Right lobe of liver (tissue), 6 donors: ENCODE measurements at regions not wholly inside any gene's neighbourhood (a gene's known extent, or its start where the extent isn't known, plus 50 kb on each side); places are given as distances from the start of the nearest gene placed in this dataset.

Experiments
- ATAC-seq, 4 donors: fragments of 200-7000 bp; cut with Tn5 transposase; one replicate each; pipeline ENCODE4 v1.9.1; 2020; ENCODE audit warnings: mild to moderate bottlenecking in 4 of 4, moderate library complexity in 4 of 4
- DNase-seq, 3 donors: peaks; one replicate each; pipeline ENCODE4 v3.0.0-alpha.2; 2020
- H3K27ac ChIP-seq, 3 donors: fragments of 200-600 bp; one replicate each; pipeline ENCODE4 v1.8.0; 2022
- H3K27me3 ChIP-seq, 2 donors: fragments of 200-600 bp; one replicate each; pipeline ENCODE4 v1.8.0; 2022
- H3K36me3 ChIP-seq, 4 donors: fragments of 200-600 bp; sonication (generic) in 1 of 4; one replicate each; pipeline versions ENCODE4 v1.5.1 to v1.8.0; 2017 to 2022; ENCODE audit warnings: control low read depth in 1 of 4
- H3K4me1 ChIP-seq, 4 donors: fragments of 200-600 bp; sonication (generic) in 1 of 4; one replicate each; pipeline versions ENCODE4 v1.5.1 to v1.8.0; 2017 to 2022; ENCODE audit warnings: control low read depth in 1 of 4
- H3K4me3 ChIP-seq, 3 donors: fragments of 200-600 bp; one replicate each; pipeline ENCODE4 v1.8.0; 2022
- H3K9me3 ChIP-seq, 4 donors: fragments of 200-600 bp; sonication (generic) in 1 of 4; one replicate each; pipeline versions ENCODE4 v1.5.1 to v1.8.0; 2017 to 2022; ENCODE audit warnings: control low read depth in 1 of 4
- POLR2A ChIP-seq: fragments of 450-650 bp; IDR thresholded peaks from one replicate; pipeline ENCODE4 v1.6.1; 2017; ENCODE audit warnings: antibody characterized with exemption, mild to moderate bottlenecking
- WGBS: methylation state at CpG from one replicate; pipeline ENCODE4 v1.1.6; 2018; ENCODE audit warnings: low coverage, low lambda C conversion rate; ENCODE audit not compliant: insufficient coverage; ENCODE audit errors: missing lambda C conversion rate; 5-methylcytosine and 5-hydroxymethylcytosine counted together
- intact Hi-C, 2 donors: fragments of 100-400 bp; cut with DNase I; formaldehyde crosslinking; loops; one replicate each; pipeline versions ENCODE4 v1.11.2 to v1.14.1; 2022
- TF ChIP-seq, protein P1 (sequence below), 4 donors: fragments of 200-600 bp in 3 of 4; fragments of 450-650 bp in 1 of 4; IDR thresholded peaks; one replicate each; pipeline versions ENCODE4 v1.5.1 to v1.8.0; 2016 to 2022; ENCODE audit warnings: antibody characterized with exemption in 4 of 4, mild to moderate bottlenecking in 2 of 4
- donor health status: DM: no; HTN: yes; CAD: no.
- donor health status: DM: no; HTN: no; CAD: no.
- donor health status: DM: no; HTN: no; CAD: no.
- donor health status: DM: no; HTN: yes; CAD: no.
- donor health status: DM: no; HTN: yes; CAD: no.

DNA sequence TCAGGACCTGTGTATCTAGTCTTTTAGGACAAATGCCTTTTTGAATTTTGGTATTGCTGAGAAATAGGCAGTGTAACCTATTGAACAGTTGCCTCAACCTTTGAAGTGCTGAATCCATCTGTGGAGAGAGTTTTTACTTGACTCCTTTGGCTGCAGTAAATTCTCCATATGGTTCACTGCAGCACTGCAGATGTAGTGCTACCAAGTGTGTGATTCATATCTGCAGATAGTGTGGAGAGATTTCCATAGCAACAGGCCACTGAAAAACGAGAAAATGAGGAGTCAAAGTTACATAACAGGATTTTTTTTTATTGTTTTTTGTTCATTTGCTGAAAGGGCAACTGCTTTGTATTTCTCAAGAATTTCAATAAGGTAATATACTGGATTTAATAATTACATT, 356.1 kb downstream of the RAB38 start:
- H3K9me3 ChIP-seq, result no peaks in the 10 kb centered on the region
- ATAC-seq, result no peak
- TF ChIP-seq, protein P1, sequence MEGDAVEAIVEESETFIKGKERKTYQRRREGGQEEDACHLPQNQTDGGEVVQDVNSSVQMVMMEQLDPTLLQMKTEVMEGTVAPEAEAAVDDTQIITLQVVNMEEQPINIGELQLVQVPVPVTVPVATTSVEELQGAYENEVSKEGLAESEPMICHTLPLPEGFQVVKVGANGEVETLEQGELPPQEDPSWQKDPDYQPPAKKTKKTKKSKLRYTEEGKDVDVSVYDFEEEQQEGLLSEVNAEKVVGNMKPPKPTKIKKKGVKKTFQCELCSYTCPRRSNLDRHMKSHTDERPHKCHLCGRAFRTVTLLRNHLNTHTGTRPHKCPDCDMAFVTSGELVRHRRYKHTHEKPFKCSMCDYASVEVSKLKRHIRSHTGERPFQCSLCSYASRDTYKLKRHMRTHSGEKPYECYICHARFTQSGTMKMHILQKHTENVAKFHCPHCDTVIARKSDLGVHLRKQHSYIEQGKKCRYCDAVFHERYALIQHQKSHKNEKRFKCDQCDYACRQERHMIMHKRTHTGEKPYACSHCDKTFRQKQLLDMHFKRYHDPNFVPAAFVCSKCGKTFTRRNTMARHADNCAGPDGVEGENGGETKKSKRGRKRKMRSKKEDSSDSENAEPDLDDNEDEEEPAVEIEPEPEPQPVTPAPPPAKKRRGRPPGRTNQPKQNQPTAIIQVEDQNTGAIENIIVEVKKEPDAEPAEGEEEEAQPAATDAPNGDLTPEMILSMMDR (IDR thresholded peaks at IDR 0.05), result no peak
- TF ChIP-seq POLR2A, result no peak
- H3K4me3 ChIP-seq, result no peak overlapping the region
- intact Hi-C loops, result no loop called here
- H3K36me3 ChIP-seq, result no peaks in the 10 kb centered on the region
- no peaks in the 10 kb centered on the region for H3K4me1 ChIP-seq
- no peak for DNase-seq
- H3K27ac ChIP-seq, result no peak overlapping the region
- WGBS, result 35% methylated on average over 1 of the region's 1 CpG
- H3K27me3 ChIP-seq, result no peaks in the 10 kb centered on the region

DNA sequence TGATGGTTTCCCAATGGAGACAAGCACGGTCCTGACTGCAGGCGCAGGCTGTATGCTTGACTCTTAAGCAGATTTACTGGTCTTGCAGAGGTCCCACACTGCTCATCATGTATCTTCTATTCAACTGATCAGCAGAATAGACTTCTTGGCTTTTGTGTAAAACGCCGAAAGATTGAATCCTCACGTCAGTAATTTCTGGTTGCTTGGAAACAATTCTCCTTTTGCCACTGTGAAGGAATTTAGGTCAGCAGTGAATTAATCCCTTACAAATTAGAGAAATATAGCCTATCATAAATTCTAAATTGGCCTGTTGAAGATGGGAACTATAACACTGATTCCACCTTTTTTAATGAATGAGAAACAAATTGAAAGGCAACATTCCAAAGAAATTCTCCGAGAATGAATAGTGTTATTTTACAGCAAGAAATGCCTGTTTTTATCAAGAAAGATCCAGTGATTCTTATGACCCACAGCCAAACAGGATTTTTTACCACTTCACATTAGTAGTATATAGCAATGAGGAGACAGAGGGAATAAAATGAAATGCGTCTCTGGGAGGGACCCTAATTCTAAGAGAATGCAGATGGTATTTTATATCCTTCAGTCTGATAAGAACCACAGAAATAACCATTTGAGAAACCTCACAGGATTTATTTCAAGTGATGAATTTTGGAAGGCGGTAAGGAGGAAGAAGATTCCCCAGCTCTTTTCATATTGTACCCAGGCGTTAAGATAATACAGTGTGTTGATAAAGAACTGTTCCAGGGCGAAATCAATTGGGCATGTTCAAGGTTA, 362.5 kb downstream of the RAB38 start:
- Histone ChIP-seq H3K27me3 (no peaks in the 10 kb centered on the region), H3K4me3 (no peak overlapping the region), H3K36me3 (no peaks in the 10 kb centered on the region), H3K4me1 (no peaks in the 10 kb centered on the region), H3K9me3 (no peaks in the 10 kb centered on the region), H3K27ac (no peak overlapping the region)
- 79% methylated on average over 8 of the region's 10 CpGs for WGBS
- TF ChIP-seq, protein P1 (IDR thresholded peaks at IDR 0.05), result no peak
- TF ChIP-seq POLR2A, result no peak
- no peak for DNase-seq
- intact Hi-C loops, result no loop called here
- no peak for ATAC-seq

DNA sequence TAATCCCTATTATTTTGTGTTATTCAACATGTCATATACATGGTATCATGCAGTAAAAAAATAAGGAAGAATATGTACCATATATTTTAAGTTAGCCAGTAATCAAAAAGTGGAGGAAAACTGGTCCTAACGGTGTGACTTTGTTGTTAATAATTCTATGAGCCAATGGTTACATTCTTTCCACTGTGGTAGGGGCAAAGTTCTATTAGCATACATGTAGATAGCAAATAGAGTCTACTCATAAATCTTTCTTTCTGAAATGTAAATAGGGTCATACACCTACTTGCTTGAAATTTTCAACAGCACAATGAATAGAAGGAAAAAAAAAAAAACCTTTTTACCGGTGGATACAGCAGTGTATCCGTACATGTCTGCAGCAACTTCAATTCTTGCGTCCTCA, 364.8 kb downstream of the RAB38 start:
- no peak for TF ChIP-seq POLR2A
- TF ChIP-seq, protein P1 (IDR thresholded peaks at IDR 0.05), result no peak
- Histone ChIP-seq H3K4me3 (no peak overlapping the region), H3K4me1 (no peaks in the 10 kb centered on the region), H3K27me3 (no peaks in the 10 kb centered on the region), H3K27ac (no peak overlapping the region), H3K9me3 (no peaks in the 10 kb centered on the region), H3K36me3 (no peaks in the 10 kb centered on the region)
- WGBS, result 81% methylated on average over 4 of the region's 4 CpGs
- DNase-seq, result no peak
- no peak for ATAC-seq
- intact Hi-C loops, result no loop called here

DNA sequence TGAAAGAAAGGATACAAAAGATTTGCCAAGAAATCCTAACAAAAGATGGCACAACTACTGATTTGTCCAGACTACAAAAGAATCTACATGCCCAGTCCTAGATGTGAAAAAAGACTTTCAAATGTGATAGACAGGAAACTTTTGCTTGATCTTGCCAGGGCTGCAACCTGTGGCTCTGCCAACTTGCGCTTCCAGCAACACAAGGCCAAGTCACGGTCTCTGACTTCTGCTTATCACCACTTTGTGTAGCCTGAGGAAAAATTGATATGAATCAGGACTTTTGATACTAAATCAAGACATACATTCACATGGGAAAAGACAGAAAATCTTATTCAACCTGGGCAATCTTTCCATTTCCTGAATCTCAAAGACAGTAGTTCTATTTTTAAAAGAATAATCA, 366.0 kb downstream of the RAB38 start:
- Histone ChIP-seq H3K36me3 (no peaks in the 10 kb centered on the region), H3K27ac (no peak overlapping the region), H3K9me3 (no peaks in the 10 kb centered on the region), H3K4me1 (no peaks in the 10 kb centered on the region), H3K27me3 (no peaks in the 10 kb centered on the region), H3K4me3 (no peak overlapping the region)
- WGBS, result 44% methylated on average over 2 of the region's 2 CpGs
- ATAC-seq, result no peak
- intact Hi-C loops, result no loop called here
- no peak for TF ChIP-seq POLR2A
- TF ChIP-seq, protein P1 (IDR thresholded peaks at IDR 0.05), result no peak
- no peak for DNase-seq
